SK-N-SH (cell line): ENCODE measurements at regions not wholly inside any gene's neighbourhood (a gene's known extent, or its start where the extent isn't known, plus 50 kb on each side); places are given as distances from the start of the nearest gene placed in this dataset.
"Not testable (repeated sequence)": the region's sequence is repeated elsewhere in the genome, so short reads cannot be mapped to it uniquely, and the experiment has no call there.

Source experiments
- CTCF ChIA-PET: fragments of 300-600, 350-600 bp; formaldehyde crosslinking; extraction: SDS; loops from one replicate; lab custom pipeline; 2021; lab: Yijun Ruan, JAX
- POLR2A ChIA-PET: fragments of 350-600 bp; sonication (Branson Sonifier 250); formaldehyde crosslinking; extraction: SDS; loops from one replicate; lab custom pipeline; 2020; ENCODE audit warnings: antibody characterized with exemption, inconsistent platforms; lab: Yijun Ruan, JAX
- DNase-seq: peaks from one replicate; pipeline ENCODE4 v3.0.0; 2012
- H2AFZ ChIP-seq: fragments of 200-600 bp; sonication (generic); 2 replicates; pipeline ENCODE4 v1.8.1; 2016; ENCODE audit warnings: antibody characterized with exemption, mild to moderate bottlenecking, low read depth
- H3F3A ChIP-seq: fragments of 200-600 bp; sonication (generic); replicated peaks from 2 replicates; pipeline ENCODE3; 2016; ENCODE audit warnings: antibody characterized with exemption, mild to moderate bottlenecking; ENCODE audit not compliant: insufficient read depth
- H3K27ac ChIP-seq, 2 experiments: fragments of 200-500 bp in 1 of 2; fragments of 200-600 bp in 1 of 2; sonication (Bioruptor generic) in 1 of 2; sonication (generic), shearing (Covaris generic) in 1 of 2; 2 replicates each; pipeline versions ENCODE4 v1.5.1 to v1.6.1; 2014 to 2016; ENCODE audit warnings: low read depth in 2 of 2, inconsistent platforms in 1 of 2, low read length in 1 of 2, mild to moderate bottlenecking in 1 of 2, mixed read lengths in 1 of 2
- H3K27me3 ChIP-seq: fragments of 200-600 bp; sonication (generic), shearing (Covaris generic); 2 replicates; pipeline ENCODE4 v1.6.1; 2016; ENCODE audit warnings: mixed run types; ENCODE audit not compliant: insufficient read depth
- H3K36me3 ChIP-seq, 2 experiments: fragments of 200-500 bp in 1 of 2; fragments of 200-600 bp in 1 of 2; sonication (Bioruptor generic) in 1 of 2; sonication (generic) in 1 of 2; replicated peaks in 1 of 2; 2 replicates each; pipeline versions ENCODE3 to v1.5.1; 2014 to 2016; ENCODE audit warnings: low read length in 1 of 2, mild to moderate bottlenecking in 1 of 2; ENCODE audit not compliant: insufficient read depth in 2 of 2, control insufficient read depth in 1 of 2
- H3K4me1 ChIP-seq, 2 experiments: fragments of 200-500 bp in 1 of 2; fragments of 200-600 bp in 1 of 2; sonication (Bioruptor generic) in 1 of 2; sonication (generic), shearing (Covaris generic) in 1 of 2; 2 replicates each; pipeline versions ENCODE4 v1.5.1 to v1.6.1; 2014 to 2016; ENCODE audit warnings: low read depth in 1 of 2, low read length in 1 of 2, mixed run types in 1 of 2; ENCODE audit not compliant: insufficient read depth in 2 of 2, control insufficient read depth in 1 of 2
- H3K4me2 ChIP-seq: fragments of 200-600 bp; sonication (generic), shearing (Covaris generic); 2 replicates; pipeline ENCODE4 v1.6.1; 2017; ENCODE audit warnings: mixed run types
- H3K4me3 ChIP-seq, 2 experiments: fragments of 200-500 bp in 1 of 2; fragments of 200-600 bp in 1 of 2; sonication (Bioruptor generic) in 1 of 2; sonication (generic), shearing (Covaris generic) in 1 of 2; 2 replicates each; pipeline versions ENCODE4 v1.5.1 to v1.8.1; 2014 to 2016; ENCODE audit warnings: low read depth in 2 of 2, inconsistent platforms in 1 of 2, low read length in 1 of 2, mild to moderate bottlenecking in 1 of 2, mixed read lengths in 1 of 2, moderate library complexity in 1 of 2
- H3K79me2 ChIP-seq: fragments of 200-600 bp; sonication (generic); 2 replicates; pipeline ENCODE4 v1.8.1; 2017; ENCODE audit warnings: mild to moderate bottlenecking; ENCODE audit not compliant: insufficient read depth
- H3K9ac ChIP-seq: fragments of 200-600 bp; sonication (generic); 2 replicates; pipeline ENCODE4 v1.6.1; 2017; ENCODE audit warnings: mixed run types
- H3K9me2 ChIP-seq: fragments of 200-600 bp; sonication (generic); 2 replicates; pipeline ENCODE4 v1.6.1; 2017; ENCODE audit warnings: mixed run types
- H3K9me3 ChIP-seq: fragments of 200-600 bp; sonication (generic); 2 replicates; pipeline ENCODE4 v1.6.1; 2017; ENCODE audit warnings: mixed run types, mild to moderate bottlenecking, moderate library complexity
- H4K20me1 ChIP-seq: fragments of 200-600 bp; sonication (generic); 2 replicates; pipeline ENCODE4 v1.6.1; 2017; ENCODE audit warnings: mild to moderate bottlenecking, mixed run types; ENCODE audit not compliant: insufficient read depth
- EZH2phosphoT487 ChIP-seq: fragments of 200-600 bp; sonication (generic); IDR thresholded peaks from 2 replicates; pipeline ENCODE4 v1.6.1; 2017; ENCODE audit warnings: low read depth, mixed run types, mild to moderate bottlenecking, antibody characterized with exemption, moderate library complexity, borderline replicate concordance
- FOSL2 ChIP-seq: IDR thresholded peaks from 2 replicates; pipeline ENCODE4 v1.4.0; 2012; ENCODE audit warnings: low read depth, mild to moderate bottlenecking, moderate library complexity, borderline replicate concordance
- FOXJ3 ChIP-seq: sonication (generic); formaldehyde crosslinking; IDR thresholded peaks from 2 replicates; pipeline ENCODE4 v1.5.1; 2020; ENCODE audit warnings: mild to moderate bottlenecking, missing genetic modification reagents
- MEF2A ChIP-seq: IDR thresholded peaks from 2 replicates; pipeline ENCODE4 v1.4.0; 2012; ENCODE audit warnings: low read depth, borderline replicate concordance
- MXI1 ChIP-seq: IDR thresholded peaks from 2 replicates; pipeline ENCODE4 v1.6.1; 2012; ENCODE audit warnings: mild to moderate bottlenecking, low read depth, low read length, improper control_type of control experiment
- NFIC ChIP-seq: IDR thresholded peaks from 2 replicates; pipeline ENCODE4 v1.4.0; 2012; ENCODE audit warnings: borderline replicate concordance
- POLR2AphosphoS5 ChIP-seq: IDR thresholded peaks from 2 replicates; pipeline ENCODE4 v1.6.1; 2012; ENCODE audit warnings: low read depth, low read length
- RAD21 ChIP-seq: IDR thresholded peaks from 2 replicates; pipeline ENCODE4 v1.6.1; 2012; ENCODE audit warnings: mild to moderate bottlenecking, low read length
- RCOR1 ChIP-seq: fragments of 150-350 bp; IDR thresholded peaks from 2 replicates; pipeline ENCODE4 v1.6.1; 2017; ENCODE audit warnings: antibody characterized with exemption, low read length
- SIN3A ChIP-seq: IDR thresholded peaks from 2 replicates; pipeline ENCODE4 v1.6.1; 2012; ENCODE audit warnings: low read depth, mild to moderate bottlenecking, low read length, moderate library complexity, borderline replicate concordance
- TAF1 ChIP-seq: IDR thresholded peaks from 2 replicates; pipeline ENCODE4 v1.6.1; 2012; ENCODE audit warnings: low read depth, mild to moderate bottlenecking, low read length, moderate library complexity, borderline replicate concordance
- WGBS: methylation state at CpG from one replicate; pipeline ENCODE4 v1.1.6; 2017; ENCODE audit warnings: low lambda C conversion rate; 5-methylcytosine and 5-hydroxymethylcytosine counted together
- TF ChIP-seq, protein P1 (sequence below): fragments of 150-350 bp; IDR thresholded peaks from 2 replicates; pipeline ENCODE4 v1.6.1; 2016; ENCODE audit warnings: mild to moderate bottlenecking, low read depth, low read length
- TF ChIP-seq, protein P2 (sequence below): fragments of 200-600 bp; sonication (generic); IDR thresholded peaks from 2 replicates; pipeline ENCODE4 v1.6.1; 2017; ENCODE audit warnings: antibody characterized with exemption, mild to moderate bottlenecking, moderate library complexity
- TF ChIP-seq, protein P3 (sequence below): IDR thresholded peaks from 2 replicates; pipeline ENCODE4; 2012
- TF ChIP-seq, protein P4 (sequence below): fragments of 150-350 bp; IDR thresholded peaks from 2 replicates; pipeline ENCODE4 v1.6.1; 2017; ENCODE audit warnings: antibody characterized with exemption, low read length, low read depth, borderline replicate concordance

DNA sequence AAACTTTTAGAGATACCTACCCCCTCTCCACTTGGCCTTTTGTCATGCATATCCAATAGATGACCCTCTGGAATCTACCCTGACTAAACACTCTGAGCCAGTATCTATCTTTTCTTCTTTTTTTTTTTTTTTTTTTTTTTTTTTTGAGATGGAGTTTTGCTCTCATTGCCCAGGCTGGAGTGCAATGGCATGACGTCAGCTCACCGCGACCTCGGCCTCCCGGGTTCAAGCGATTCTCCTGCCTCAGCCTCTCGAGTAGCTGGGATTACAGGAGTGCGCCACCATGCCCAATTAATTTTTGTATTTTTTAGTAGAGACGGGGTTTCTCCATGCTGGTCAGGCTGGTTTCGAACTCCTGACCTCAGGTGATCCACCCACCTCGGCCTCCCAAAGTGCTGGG, 50.8 kb upstream of the GRIN2B start:
- H2AFZ ChIP-seq, POLR2A ChIA-PET, H4K20me1 ChIP-seq, H3K27me3 ChIP-seq, CTCF ChIA-PET, H3K9me3 ChIP-seq, H3K4me1 ChIP-seq, H3K79me2 ChIP-seq, H3K4me2 ChIP-seq, H3K36me3 ChIP-seq, H3K4me3 ChIP-seq, H3K9ac ChIP-seq, H3F3A ChIP-seq, H3K9me2 ChIP-seq, H3K27ac ChIP-seq, DNase-seq: not testable (repeated sequence)
- 30% methylated on average over 11 of the region's 11 CpGs for WGBS

DNA sequence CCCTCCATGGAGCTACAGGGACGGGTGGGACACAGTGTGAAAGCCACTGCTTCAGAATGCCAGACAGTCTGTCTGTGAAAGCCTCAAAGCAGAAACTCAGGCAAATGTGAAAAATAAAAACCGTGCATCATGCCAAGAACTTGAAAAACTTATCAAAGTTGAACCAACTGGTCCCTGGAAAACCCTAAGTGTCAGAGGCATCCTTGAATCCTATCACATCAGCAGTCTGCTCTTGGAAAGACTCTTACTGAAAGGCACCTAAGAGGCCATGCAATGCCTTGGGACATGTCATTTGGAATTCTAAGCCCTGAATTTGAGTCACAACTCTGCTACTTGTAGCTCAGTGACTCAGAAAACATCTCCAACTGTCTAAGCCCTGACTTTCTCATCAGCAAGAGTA, 62.4 kb upstream of the GRIN2B start:
- TF ChIP-seq RAD21 (no peak), MXI1 (no peak), RCOR1 (no peak), EZH2phosphoT487 (no peak), SIN3A (no peak), TAF1 (no peak), FOXJ3 (CRISPR knock-in tag) (no peak), POLR2AphosphoS5 (no peak), FOSL2 (no peak), NFIC (no peak), MEF2A (no peak)
- TF ChIP-seq, protein P1, sequence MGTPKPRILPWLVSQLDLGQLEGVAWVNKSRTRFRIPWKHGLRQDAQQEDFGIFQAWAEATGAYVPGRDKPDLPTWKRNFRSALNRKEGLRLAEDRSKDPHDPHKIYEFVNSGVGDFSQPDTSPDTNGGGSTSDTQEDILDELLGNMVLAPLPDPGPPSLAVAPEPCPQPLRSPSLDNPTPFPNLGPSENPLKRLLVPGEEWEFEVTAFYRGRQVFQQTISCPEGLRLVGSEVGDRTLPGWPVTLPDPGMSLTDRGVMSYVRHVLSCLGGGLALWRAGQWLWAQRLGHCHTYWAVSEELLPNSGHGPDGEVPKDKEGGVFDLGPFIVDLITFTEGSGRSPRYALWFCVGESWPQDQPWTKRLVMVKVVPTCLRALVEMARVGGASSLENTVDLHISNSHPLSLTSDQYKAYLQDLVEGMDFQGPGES = no peak
- TF ChIP-seq, protein P2, sequence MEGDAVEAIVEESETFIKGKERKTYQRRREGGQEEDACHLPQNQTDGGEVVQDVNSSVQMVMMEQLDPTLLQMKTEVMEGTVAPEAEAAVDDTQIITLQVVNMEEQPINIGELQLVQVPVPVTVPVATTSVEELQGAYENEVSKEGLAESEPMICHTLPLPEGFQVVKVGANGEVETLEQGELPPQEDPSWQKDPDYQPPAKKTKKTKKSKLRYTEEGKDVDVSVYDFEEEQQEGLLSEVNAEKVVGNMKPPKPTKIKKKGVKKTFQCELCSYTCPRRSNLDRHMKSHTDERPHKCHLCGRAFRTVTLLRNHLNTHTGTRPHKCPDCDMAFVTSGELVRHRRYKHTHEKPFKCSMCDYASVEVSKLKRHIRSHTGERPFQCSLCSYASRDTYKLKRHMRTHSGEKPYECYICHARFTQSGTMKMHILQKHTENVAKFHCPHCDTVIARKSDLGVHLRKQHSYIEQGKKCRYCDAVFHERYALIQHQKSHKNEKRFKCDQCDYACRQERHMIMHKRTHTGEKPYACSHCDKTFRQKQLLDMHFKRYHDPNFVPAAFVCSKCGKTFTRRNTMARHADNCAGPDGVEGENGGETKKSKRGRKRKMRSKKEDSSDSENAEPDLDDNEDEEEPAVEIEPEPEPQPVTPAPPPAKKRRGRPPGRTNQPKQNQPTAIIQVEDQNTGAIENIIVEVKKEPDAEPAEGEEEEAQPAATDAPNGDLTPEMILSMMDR = no peak
- TF ChIP-seq, protein P3, sequence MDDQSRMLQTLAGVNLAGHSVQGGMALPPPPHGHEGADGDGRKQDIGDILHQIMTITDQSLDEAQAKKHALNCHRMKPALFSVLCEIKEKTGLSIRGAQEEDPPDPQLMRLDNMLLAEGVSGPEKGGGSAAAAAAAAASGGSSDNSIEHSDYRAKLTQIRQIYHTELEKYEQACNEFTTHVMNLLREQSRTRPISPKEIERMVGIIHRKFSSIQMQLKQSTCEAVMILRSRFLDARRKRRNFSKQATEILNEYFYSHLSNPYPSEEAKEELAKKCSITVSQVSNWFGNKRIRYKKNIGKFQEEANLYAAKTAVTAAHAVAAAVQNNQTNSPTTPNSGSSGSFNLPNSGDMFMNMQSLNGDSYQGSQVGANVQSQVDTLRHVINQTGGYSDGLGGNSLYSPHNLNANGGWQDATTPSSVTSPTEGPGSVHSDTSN = no peak
- TF ChIP-seq, protein P4, sequence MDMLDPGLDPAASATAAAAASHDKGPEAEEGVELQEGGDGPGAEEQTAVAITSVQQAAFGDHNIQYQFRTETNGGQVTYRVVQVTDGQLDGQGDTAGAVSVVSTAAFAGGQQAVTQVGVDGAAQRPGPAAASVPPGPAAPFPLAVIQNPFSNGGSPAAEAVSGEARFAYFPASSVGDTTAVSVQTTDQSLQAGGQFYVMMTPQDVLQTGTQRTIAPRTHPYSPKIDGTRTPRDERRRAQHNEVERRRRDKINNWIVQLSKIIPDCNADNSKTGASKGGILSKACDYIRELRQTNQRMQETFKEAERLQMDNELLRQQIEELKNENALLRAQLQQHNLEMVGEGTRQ = no peak
- ChIA-PET POLR2A (no interaction called here), CTCF (no interaction called here)
- H3K27ac ChIP-seq = no peak overlapping the region
- H3K4me1 ChIP-seq = no peaks in the 10 kb centered on the region
- H3K4me2 ChIP-seq = no peak overlapping the region
- no peaks in the 10 kb centered on the region for H3F3A ChIP-seq
- no peaks in the 10 kb centered on the region for H3K9me2 ChIP-seq
- H3K9ac ChIP-seq = no peak overlapping the region
- H3K79me2 ChIP-seq = no peaks in the 10 kb centered on the region
- H3K27me3 ChIP-seq = no peaks in the 10 kb centered on the region
- no peaks in the 10 kb centered on the region for H4K20me1 ChIP-seq
- no peaks in the 10 kb centered on the region for H3K36me3 ChIP-seq
- WGBS = 5% methylated on average over 2 of the region's 2 CpGs
- no peak for DNase-seq
- no peak overlapping the region for H2AFZ ChIP-seq
- H3K9me3 ChIP-seq = no peaks in the 10 kb centered on the region
- no peak overlapping the region for H3K4me3 ChIP-seq
